GM23338 (cell line): ENCODE measurements at regions not wholly inside any gene's neighbourhood (a gene's known extent, or its start where the extent isn't known, plus 50 kb on each side); places are given as distances from the start of the nearest gene placed in this dataset.

Source experiments
- ATAC-seq: fragments of 200-7000 bp; cut with Tn5 transposase; 3 replicates; pipeline ENCODE4 v1.9.1; 2020
- DNase-seq: peaks from one replicate; pipeline ENCODE4 v3.0.0-alpha.2; 2015; ENCODE audit warnings: low spot score
- H2AFZ ChIP-seq: fragments of 200-600 bp; sonication (generic); 2 replicates; pipeline ENCODE4 v1.8.0; 2016; ENCODE audit warnings: antibody characterized with exemption, mild to moderate bottlenecking, moderate library complexity
- H3F3A ChIP-seq: fragments of 200-600 bp; sonication (generic); replicated peaks from 2 replicates; pipeline ENCODE4 v1.8.0; 2017; ENCODE audit warnings: antibody characterized with exemption, mixed run types, low read depth
- H3K27ac ChIP-seq: fragments of 200-600 bp; sonication (generic); 2 replicates; pipeline ENCODE4 v1.6.1; 2016; ENCODE audit warnings: low read depth
- H3K27me3 ChIP-seq: fragments of 200-600 bp; sonication (generic); 2 replicates; pipeline ENCODE4 v1.8.0; 2016; ENCODE audit warnings: mild to moderate bottlenecking, mixed run types, moderate library complexity; ENCODE audit not compliant: insufficient read depth
- H3K36me3 ChIP-seq: fragments of 200-600 bp; sonication (generic); 2 replicates; pipeline ENCODE4 v1.8.0; 2016; ENCODE audit warnings: mild to moderate bottlenecking; ENCODE audit not compliant: insufficient read depth
- H3K4me1 ChIP-seq: fragments of 200-600 bp; sonication (generic); 2 replicates; pipeline ENCODE4 v1.8.0; 2016; ENCODE audit warnings: mild to moderate bottlenecking, moderate library complexity; ENCODE audit not compliant: insufficient read depth
- H3K4me2 ChIP-seq: fragments of 200-600 bp; sonication (generic); 2 replicates; pipeline ENCODE4 v1.7.1; 2017; ENCODE audit warnings: mixed run types
- H3K4me3 ChIP-seq: fragments of 200-600 bp; sonication (generic); 2 replicates; pipeline ENCODE4 v1.6.1; 2016; ENCODE audit warnings: mixed run types
- H3K79me2 ChIP-seq: fragments of 200-600 bp; sonication (generic); replicated peaks from 2 replicates; pipeline ENCODE4 v1.8.0; 2017; ENCODE audit warnings: mild to moderate bottlenecking; ENCODE audit not compliant: insufficient read depth
- H3K9me2 ChIP-seq: fragments of 200-600 bp; sonication (generic); 2 replicates; pipeline ENCODE4 v1.8.0; 2017; ENCODE audit not compliant: insufficient read depth
- H4K20me1 ChIP-seq: fragments of 200-600 bp; sonication (generic); replicated peaks from 2 replicates; pipeline ENCODE4 v1.8.0; 2017; ENCODE audit warnings: mild to moderate bottlenecking; ENCODE audit not compliant: insufficient read depth
- H3K27ac Mint-ChIP-seq: 2 replicates; pipeline ENCODE4 v1.8.0; 2020; ENCODE audit warnings: inconsistent platforms, mild to moderate bottlenecking, moderate library complexity, mixed read lengths
- H3K27me3 Mint-ChIP-seq: 3 replicates; pipeline ENCODE4 v1.8.0; 2022; ENCODE audit warnings: low read depth, mild to moderate bottlenecking, moderate library complexity, mixed read lengths, inconsistent platforms; ENCODE audit not compliant: insufficient read depth, poor library complexity
- H3K36me3 Mint-ChIP-seq: 3 replicates; pipeline ENCODE4 v1.8.0; 2021; ENCODE audit warnings: low read depth, mild to moderate bottlenecking, inconsistent platforms, moderate library complexity, mixed read lengths
- H3K4me1 Mint-ChIP-seq: 3 replicates; pipeline ENCODE4 v1.8.0; 2020; ENCODE audit warnings: mild to moderate bottlenecking, inconsistent platforms, mixed read lengths
- H3K4me3 Mint-ChIP-seq: 3 replicates; pipeline ENCODE4 v1.8.0; 2021; ENCODE audit warnings: moderate library complexity, mild to moderate bottlenecking, inconsistent platforms, mixed read lengths
- H3K9me3 Mint-ChIP-seq: 3 replicates; pipeline ENCODE4 v1.8.0; 2020; ENCODE audit warnings: moderate library complexity, mild to moderate bottlenecking, inconsistent platforms, mixed read lengths
- CREB1 ChIP-seq: fragments of 250-450 bp; sonication (Bioruptor Pico); IDR thresholded peaks from 2 replicates; pipeline ENCODE4 v1.5.0; 2020; ENCODE audit warnings: low read depth, mild to moderate bottlenecking, moderate library complexity
- CTCF ChIP-seq, 2 experiments: fragments of 200-600 bp in 1 of 2; sonication (generic) in 1 of 2; conservative IDR thresholded peaks; 2 replicates each; pipeline versions ENCODE4 v1.5.1 to v1.6.1; 2016 to 2017; ENCODE audit warnings: antibody characterized with exemption in 2 of 2, low read depth in 2 of 2, mild to moderate bottlenecking in 2 of 2, moderate library complexity in 1 of 2
- EZH2 ChIP-seq: fragments of 200-600 bp; sonication (generic); IDR thresholded peaks from one replicate; pipeline ENCODE4 v1.8.0; 2017; ENCODE audit warnings: antibody characterized with exemption, mild to moderate bottlenecking, low read depth; ENCODE audit not compliant: unreplicated experiment
- EZH2phosphoT487 ChIP-seq: fragments of 200-600 bp; sonication (generic); IDR thresholded peaks from one replicate; pipeline ENCODE4 v1.8.1; 2018; ENCODE audit warnings: antibody characterized with exemption; ENCODE audit not compliant: unreplicated experiment
- JUNB ChIP-seq: IDR thresholded peaks from one replicate; pipeline ENCODE4 v1.6.1; 2016; ENCODE audit warnings: antibody characterized with exemption; ENCODE audit not compliant: unreplicated experiment
- NANOG ChIP-seq: IDR thresholded peaks from 2 replicates; pipeline ENCODE4 v1.6.1; 2016; ENCODE audit warnings: antibody characterized with exemption, borderline replicate concordance
- POLR2AphosphoS5 ChIP-seq: IDR thresholded peaks from 2 replicates; pipeline ENCODE4 v1.6.1; 2016; ENCODE audit warnings: antibody characterized with exemption, low read depth
- STAT1 ChIP-seq: IDR thresholded peaks from one replicate; pipeline ENCODE4 v1.6.1; 2016; ENCODE audit warnings: antibody characterized with exemption; ENCODE audit not compliant: unreplicated experiment
- ZNF114 ChIP-seq: fragments of 250-450 bp; sonication (Bioruptor Pico); IDR thresholded peaks from 2 replicates; pipeline ENCODE4 v1.5.0; 2020; ENCODE audit warnings: mild to moderate bottlenecking, moderate library complexity
- ZNF331 ChIP-seq: fragments of 250-450 bp; sonication (Bioruptor Pico); IDR thresholded peaks from 2 replicates; pipeline ENCODE4 v1.5.0; 2020; ENCODE audit warnings: low read depth, mild to moderate bottlenecking, moderate library complexity
- ZNF462 ChIP-seq: fragments of 250-450 bp; sonication (Bioruptor Pico); IDR thresholded peaks from 2 replicates; pipeline ENCODE4 v1.5.0; 2020; ENCODE audit warnings: mild to moderate bottlenecking, moderate library complexity
- TF ChIP-seq, protein P1 (sequence below): IDR thresholded peaks from 2 replicates; pipeline ENCODE4 v1.6.1; 2016; ENCODE audit warnings: antibody characterized with exemption
- TF ChIP-seq, protein P2 (sequence below): IDR thresholded peaks from one replicate; pipeline ENCODE4 v1.6.1; 2018; ENCODE audit warnings: antibody characterized with exemption; ENCODE audit not compliant: unreplicated experiment

DNA sequence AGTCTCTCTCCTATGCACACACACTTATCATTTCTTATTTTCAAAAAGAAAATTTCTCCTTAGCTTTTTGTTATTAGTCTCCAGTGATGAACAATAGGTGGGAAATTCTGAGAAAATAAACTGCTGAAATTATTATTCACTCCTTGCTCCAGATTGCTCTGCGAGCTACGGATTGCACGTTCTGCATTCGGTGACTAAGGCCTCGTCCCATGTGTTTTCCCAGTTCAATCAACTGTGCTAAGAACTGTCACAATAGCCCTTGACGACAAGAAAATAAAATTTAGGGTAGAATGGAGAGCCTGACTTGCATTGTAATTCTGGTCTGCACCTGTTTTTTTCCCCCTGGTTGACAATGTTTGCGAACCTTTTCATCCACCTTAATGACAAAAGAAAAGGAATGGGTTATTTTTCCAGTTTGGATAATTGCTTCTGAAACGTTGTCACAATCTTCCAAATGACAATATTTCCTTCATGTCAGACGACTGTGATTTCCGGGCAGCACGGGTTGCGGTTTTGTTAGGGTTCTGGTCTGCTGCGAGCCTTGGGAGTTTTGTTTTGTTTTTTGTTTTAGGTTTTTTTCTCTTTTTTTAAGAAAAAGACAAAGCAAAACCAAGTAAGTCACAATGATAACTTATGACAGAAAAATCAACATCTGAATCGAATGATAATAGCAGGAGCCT is 124.5 kb upstream of the NOCT start:
- DNase-seq (no peak), ATAC-seq (no peak)
- peaks cover 6% of the 10 kb centered on the region for H3K27me3 Mint-ChIP-seq
- no peak overlapping the region for H3K4me2 ChIP-seq
- peaks cover 5% of the 10 kb centered on the region for H3K36me3 ChIP-seq
- H4K20me1 ChIP-seq, result no peaks in the 10 kb centered on the region
- H3K36me3 Mint-ChIP-seq, result peaks cover 25% of the 10 kb centered on the region; the same call in 2 of the 3 replicates
- H3K27ac Mint-ChIP-seq, result peak overlapping the region; percentile 24; the same call in 1 of the 2 replicates
- no peaks in the 10 kb centered on the region for H3K79me2 ChIP-seq
- H2AFZ ChIP-seq, result peak overlapping the region; percentile 8; the same call in 1 of the 2 replicates
- H3K4me1 Mint-ChIP-seq, result peaks cover 33% of the 10 kb centered on the region
- peaks cover 29% of the 10 kb centered on the region for H3K4me1 ChIP-seq
- no peak for TF ChIP-seq CTCF (conservative IDR thresholded peaks at IDR 0.05; ENCODE audit: low read depth in 2 of 2)
- no peak for TF ChIP-seq ZNF114 (CRISPR knock-in tag)
- no peak for TF ChIP-seq EZH2phosphoT487
- no peak for TF ChIP-seq POLR2AphosphoS5
- no peak for TF ChIP-seq ZNF331 (CRISPR knock-in tag)
- no peak for TF ChIP-seq STAT1
- no peak for TF ChIP-seq NANOG
- TF ChIP-seq JUNB, result no peak
- no peak for TF ChIP-seq ZNF462 (CRISPR knock-in tag)
- TF ChIP-seq, protein P1, sequence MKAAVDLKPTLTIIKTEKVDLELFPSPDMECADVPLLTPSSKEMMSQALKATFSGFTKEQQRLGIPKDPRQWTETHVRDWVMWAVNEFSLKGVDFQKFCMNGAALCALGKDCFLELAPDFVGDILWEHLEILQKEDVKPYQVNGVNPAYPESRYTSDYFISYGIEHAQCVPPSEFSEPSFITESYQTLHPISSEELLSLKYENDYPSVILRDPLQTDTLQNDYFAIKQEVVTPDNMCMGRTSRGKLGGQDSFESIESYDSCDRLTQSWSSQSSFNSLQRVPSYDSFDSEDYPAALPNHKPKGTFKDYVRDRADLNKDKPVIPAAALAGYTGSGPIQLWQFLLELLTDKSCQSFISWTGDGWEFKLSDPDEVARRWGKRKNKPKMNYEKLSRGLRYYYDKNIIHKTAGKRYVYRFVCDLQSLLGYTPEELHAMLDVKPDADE, result no peak
- no peak for TF ChIP-seq EZH2
- no peak for TF ChIP-seq CREB1
- TF ChIP-seq, protein P2, sequence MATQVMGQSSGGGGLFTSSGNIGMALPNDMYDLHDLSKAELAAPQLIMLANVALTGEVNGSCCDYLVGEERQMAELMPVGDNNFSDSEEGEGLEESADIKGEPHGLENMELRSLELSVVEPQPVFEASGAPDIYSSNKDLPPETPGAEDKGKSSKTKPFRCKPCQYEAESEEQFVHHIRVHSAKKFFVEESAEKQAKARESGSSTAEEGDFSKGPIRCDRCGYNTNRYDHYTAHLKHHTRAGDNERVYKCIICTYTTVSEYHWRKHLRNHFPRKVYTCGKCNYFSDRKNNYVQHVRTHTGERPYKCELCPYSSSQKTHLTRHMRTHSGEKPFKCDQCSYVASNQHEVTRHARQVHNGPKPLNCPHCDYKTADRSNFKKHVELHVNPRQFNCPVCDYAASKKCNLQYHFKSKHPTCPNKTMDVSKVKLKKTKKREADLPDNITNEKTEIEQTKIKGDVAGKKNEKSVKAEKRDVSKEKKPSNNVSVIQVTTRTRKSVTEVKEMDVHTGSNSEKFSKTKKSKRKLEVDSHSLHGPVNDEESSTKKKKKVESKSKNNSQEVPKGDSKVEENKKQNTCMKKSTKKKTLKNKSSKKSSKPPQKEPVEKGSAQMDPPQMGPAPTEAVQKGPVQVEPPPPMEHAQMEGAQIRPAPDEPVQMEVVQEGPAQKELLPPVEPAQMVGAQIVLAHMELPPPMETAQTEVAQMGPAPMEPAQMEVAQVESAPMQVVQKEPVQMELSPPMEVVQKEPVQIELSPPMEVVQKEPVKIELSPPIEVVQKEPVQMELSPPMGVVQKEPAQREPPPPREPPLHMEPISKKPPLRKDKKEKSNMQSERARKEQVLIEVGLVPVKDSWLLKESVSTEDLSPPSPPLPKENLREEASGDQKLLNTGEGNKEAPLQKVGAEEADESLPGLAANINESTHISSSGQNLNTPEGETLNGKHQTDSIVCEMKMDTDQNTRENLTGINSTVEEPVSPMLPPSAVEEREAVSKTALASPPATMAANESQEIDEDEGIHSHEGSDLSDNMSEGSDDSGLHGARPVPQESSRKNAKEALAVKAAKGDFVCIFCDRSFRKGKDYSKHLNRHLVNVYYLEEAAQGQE, result no peak
- H3K9me3 Mint-ChIP-seq, result peaks cover 27% of the 10 kb centered on the region
- H3K4me3 Mint-ChIP-seq, result no peak overlapping the region
- no peak overlapping the region for H3K27ac ChIP-seq
- H3K9me2 ChIP-seq, result no peaks in the 10 kb centered on the region
- no peaks in the 10 kb centered on the region for H3F3A ChIP-seq
- no peaks in the 10 kb centered on the region for H3K27me3 ChIP-seq
- no peak overlapping the region for H3K4me3 ChIP-seq
